Stimulated activated naive B cell treated with anti-CD40 and anti-IgM and Interleukin-4, amounts not matched to agents 10 μg/mL and 1 μg/mL and 100 μg/mL, for 72 hours (primary cell): ENCODE measurements at regions not wholly inside any gene's neighbourhood (a gene's known extent, or its start where the extent isn't known, plus 50 kb on each side); places are given as distances from the start of the nearest gene placed in this dataset.
"Not testable (repeated sequence)": the region's sequence is repeated elsewhere in the genome, so short reads cannot be mapped to it uniquely, and the experiment has no call there.

ENCODE experiments used
- ATAC-seq, 2 donors: fragments of 150-1000 bp; cut with Tn5 transposase; replicated peaks; 2 replicates each; pipeline ENCODE4 v1.10.0; 2021; ENCODE audit warnings: moderate library complexity in 1 of 2
- DNase-seq: peaks from one replicate; pipeline ENCODE4 v3.0.0; 2021
- H3K27ac Mint-ChIP-seq: one replicate; pipeline ENCODE4 v1.8.0; 2022; ENCODE audit warnings: mild to moderate bottlenecking, mixed read lengths
- H3K27me3 Mint-ChIP-seq, 2 donors: one replicate each; pipeline ENCODE4 v1.8.0; 2022; ENCODE audit warnings: mixed read lengths in 2 of 2
- H3K36me3 Mint-ChIP-seq, 2 donors: one replicate each; pipeline ENCODE4 v1.8.0; 2022; ENCODE audit warnings: mixed read lengths in 2 of 2, mild to moderate bottlenecking in 1 of 2
- H3K4me1 Mint-ChIP-seq, 2 donors: one replicate each; pipeline ENCODE4 v1.8.0; 2022; ENCODE audit warnings: mixed read lengths in 2 of 2, mild to moderate bottlenecking in 1 of 2
- H3K4me3 Mint-ChIP-seq, 2 donors: one replicate each; pipeline ENCODE4 v1.8.0; 2022; ENCODE audit warnings: mild to moderate bottlenecking in 2 of 2, mixed read lengths in 2 of 2, moderate library complexity in 1 of 2
- H3K9me3 Mint-ChIP-seq, 2 donors: one replicate each; pipeline ENCODE4 v1.8.0; 2022; ENCODE audit warnings: mixed read lengths in 2 of 2, mild to moderate bottlenecking in 1 of 2

GRCh38 chr2:144749188-144749587 is 229.3 kb upstream of the ZEB2 start:
- no peaks in the 10 kb centered on the region for H3K4me1 Mint-ChIP-seq
- peaks cover 10 to 16% of the 10 kb centered on the region in 2 donors for H3K36me3 Mint-ChIP-seq
- peaks cover 35 to 37% of the 10 kb centered on the region in 2 donors for H3K9me3 Mint-ChIP-seq
- peaks cover 0 to 6% of the 10 kb centered on the region in 2 donors for H3K27me3 Mint-ChIP-seq
- ATAC-seq (no peak), DNase-seq (no peak)
- H3K4me3 Mint-ChIP-seq = no peak overlapping the region
- H3K27ac Mint-ChIP-seq = no peak overlapping the region

GRCh38 chr2:144748443-144748842 is 228.5 kb upstream of the ZEB2 start:
- peaks cover 0 to 6% of the 10 kb centered on the region in 2 donors for H3K27me3 Mint-ChIP-seq
- no peak for ATAC-seq
- no peak overlapping the region for H3K27ac Mint-ChIP-seq
- no peak overlapping the region for H3K4me3 Mint-ChIP-seq
- peaks cover 10 to 16% of the 10 kb centered on the region in 2 donors for H3K36me3 Mint-ChIP-seq
- DNase-seq = no peak
- H3K9me3 Mint-ChIP-seq = peaks cover 35 to 37% of the 10 kb centered on the region in 2 donors
- no peaks in the 10 kb centered on the region for H3K4me1 Mint-ChIP-seq

DNA sequence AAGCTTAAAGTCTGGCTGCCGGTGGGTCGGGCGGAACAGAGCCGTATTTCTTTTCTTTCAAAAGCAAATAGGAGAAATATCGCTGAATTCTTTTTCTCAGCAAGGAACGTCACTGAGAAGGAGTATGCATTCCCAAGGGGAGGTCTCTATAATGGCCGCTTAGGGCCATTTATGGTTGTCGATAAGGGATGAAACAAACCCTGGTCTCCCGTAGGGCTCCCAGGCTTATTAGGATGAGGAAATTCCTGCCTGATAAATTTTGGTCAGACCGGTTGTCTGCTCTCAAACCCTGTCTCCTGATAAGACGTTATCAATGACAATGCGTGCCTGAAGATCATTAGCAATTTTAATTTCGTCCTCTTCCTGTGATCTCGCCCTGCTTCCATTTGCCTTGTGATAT is 227.7 kb upstream of the ZEB2 start:
- no peaks in the 10 kb centered on the region for H3K4me1 Mint-ChIP-seq
- H3K36me3 Mint-ChIP-seq = peaks cover 10 to 16% of the 10 kb centered on the region in 2 donors
- DNase-seq = no peak
- H3K27ac Mint-ChIP-seq = no peak overlapping the region
- no peak for ATAC-seq
- H3K27me3 Mint-ChIP-seq = peaks cover 0 to 6% of the 10 kb centered on the region in 2 donors
- peaks cover 35 to 37% of the 10 kb centered on the region in 2 donors for H3K9me3 Mint-ChIP-seq
- no peak overlapping the region for H3K4me3 Mint-ChIP-seq

GRCh38 chr2:144745424-144745823 is 225.5 kb upstream of the ZEB2 start:
- Mint-ChIP-seq H3K4me3 (no peak overlapping the region), H3K9me3 (peaks cover 27 to 28% of the 10 kb centered on the region in 2 donors), H3K27me3 (peaks cover 0 to 6% of the 10 kb centered on the region in 2 donors), H3K27ac (no peak overlapping the region), H3K4me1 (no peaks in the 10 kb centered on the region), H3K36me3 (peaks cover 7 to 11% of the 10 kb centered on the region in 2 donors)
- ATAC-seq (no peak), DNase-seq (no peak)

DNA sequence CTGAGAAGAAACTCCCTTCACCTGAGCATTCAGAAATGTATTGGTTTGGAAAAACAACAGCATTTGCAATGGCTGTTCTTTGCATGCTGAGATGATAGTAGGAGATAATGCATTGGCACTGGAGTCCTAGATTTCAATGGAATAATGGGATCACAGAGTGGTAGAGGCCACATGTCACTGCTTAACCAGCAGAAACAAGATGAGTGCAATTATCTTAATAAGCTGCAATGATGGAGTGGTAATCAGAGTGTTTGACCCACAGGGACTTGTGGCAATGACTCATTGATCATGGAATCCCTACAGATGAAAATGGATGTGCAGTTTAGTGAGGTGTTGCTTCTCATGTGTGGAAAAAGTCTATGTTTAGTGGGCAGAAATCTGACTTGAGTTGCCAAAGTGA is 218.8 kb upstream of the ZEB2 start:
- Mint-ChIP-seq H3K4me3 (no peak overlapping the region), H3K27ac (no peak overlapping the region), H3K27me3 (no peaks in the 10 kb centered on the region), H3K4me1 (no peaks in the 10 kb centered on the region), H3K9me3 (peaks cover 8 to 14% of the 10 kb centered on the region in 2 donors), H3K36me3 (peaks cover 5 to 6% of the 10 kb centered on the region in 2 donors)
- DNase-seq (no peak), ATAC-seq (no peak)

DNA sequence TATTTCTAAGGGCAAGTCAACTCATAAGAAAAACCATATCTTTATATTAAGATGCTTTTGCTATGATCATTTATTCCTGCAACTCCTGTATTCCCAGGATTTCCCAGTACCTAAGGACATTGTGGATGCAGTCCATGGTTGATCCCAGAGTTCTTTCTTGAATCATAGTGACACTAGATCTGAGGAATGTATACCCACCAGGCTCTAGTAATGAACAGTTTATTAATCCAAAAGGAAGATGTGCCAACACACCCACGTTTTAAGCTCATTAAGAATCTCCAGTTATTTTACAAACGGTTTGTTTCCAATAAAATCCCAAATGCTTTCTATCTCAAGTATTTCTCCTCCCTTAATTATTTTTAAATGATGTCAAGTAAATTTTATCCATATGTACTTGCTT is 210.8 kb upstream of the ZEB2 start:
- Mint-ChIP-seq H3K4me1 (no peaks in the 10 kb centered on the region), H3K27me3 (no peaks in the 10 kb centered on the region), H3K27ac (no peak overlapping the region), H3K4me3 (no peak overlapping the region), H3K36me3 (peaks cover 5 to 6% of the 10 kb centered on the region in 2 donors), H3K9me3 (peaks cover 8 to 14% of the 10 kb centered on the region in 2 donors)
- no peak for DNase-seq
- ATAC-seq = no peak

DNA sequence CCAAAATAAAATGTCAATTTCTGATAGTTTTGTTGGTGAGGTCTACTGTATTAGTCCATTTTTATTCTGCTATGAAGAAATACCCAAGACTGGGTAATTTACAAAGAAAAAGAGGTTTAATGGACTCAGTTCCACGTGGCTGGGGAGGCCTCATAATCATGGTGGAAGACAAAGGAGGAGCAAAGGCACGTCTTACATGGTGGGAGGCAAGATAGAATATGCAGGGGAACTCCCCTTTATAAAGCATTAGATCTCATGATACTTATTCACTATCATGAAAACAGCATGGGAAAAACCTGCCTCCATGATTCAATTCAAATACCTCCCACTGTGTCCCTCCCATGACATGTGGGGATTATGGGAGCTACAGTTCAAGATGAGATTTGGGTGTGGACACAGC is 204.5 kb upstream of the ZEB2 start:
- not testable (repeated sequence) for H3K36me3 Mint-ChIP-seq, H3K4me3 Mint-ChIP-seq, DNase-seq, ATAC-seq, H3K27ac Mint-ChIP-seq, H3K9me3 Mint-ChIP-seq, H3K4me1 Mint-ChIP-seq, H3K27me3 Mint-ChIP-seq

GRCh38 chr2:144718376-144718775 is 198.5 kb upstream of the ZEB2 start:
- no peak for DNase-seq
- Mint-ChIP-seq H3K4me3 (no peak overlapping the region), H3K4me1 (no peaks in the 10 kb centered on the region), H3K27ac (no peak overlapping the region), H3K9me3 (peaks cover 16% of the 10 kb centered on the region in 2 donors), H3K27me3 (no peaks in the 10 kb centered on the region), H3K36me3 (peaks cover 11 to 17% of the 10 kb centered on the region in 2 donors)
- ATAC-seq = no peak

- Mint-ChIP-seq H3K27ac (no peak overlapping the region), H3K9me3 (peaks cover 15 to 16% of the 10 kb centered on the region in 2 donors), H3K4me1 (no peaks in the 10 kb centered on the region), H3K36me3 (peaks cover 11 to 17% of the 10 kb centered on the region in 2 donors), H3K4me3 (no peak overlapping the region), H3K27me3 (no peaks in the 10 kb centered on the region)
- no peak for ATAC-seq
- DNase-seq = no peak
Measured at GRCh38 chr2:144715992-144716391, 196.1 kb upstream of the ZEB2 start.

GRCh38 chr2:144713410-144713809 is 193.5 kb upstream of the ZEB2 start:
- ATAC-seq (no peak), DNase-seq (no peak)
- H3K27ac Mint-ChIP-seq = no peak overlapping the region
- H3K9me3 Mint-ChIP-seq = peaks cover 12 to 13% of the 10 kb centered on the region in 2 donors
- peaks cover 11 to 17% of the 10 kb centered on the region in 2 donors for H3K36me3 Mint-ChIP-seq
- H3K4me1 Mint-ChIP-seq = no peaks in the 10 kb centered on the region
- H3K27me3 Mint-ChIP-seq = no peaks in the 10 kb centered on the region
- H3K4me3 Mint-ChIP-seq = no peak overlapping the region

GRCh38 chr2:144712550-144712940 is 192.6 kb upstream of the ZEB2 start:
- H3K36me3 Mint-ChIP-seq = peaks cover 4 to 8% of the 10 kb centered on the region in 2 donors
- no peaks in the 10 kb centered on the region for H3K4me1 Mint-ChIP-seq
- no peaks in the 10 kb centered on the region for H3K27me3 Mint-ChIP-seq
- peaks cover 4 to 6% of the 10 kb centered on the region in 2 donors for H3K9me3 Mint-ChIP-seq
- ATAC-seq = no peak
- no peak for DNase-seq
- no peak overlapping the region for H3K27ac Mint-ChIP-seq
- H3K4me3 Mint-ChIP-seq = no peak overlapping the region

- Mint-ChIP-seq H3K9me3 (peaks cover 0 to 4% of the 10 kb centered on the region in 2 donors), H3K4me1 (no peaks in the 10 kb centered on the region), H3K4me3 (no peak overlapping the region), H3K27ac (no peak overlapping the region), H3K36me3 (peaks cover 0 to 3% of the 10 kb centered on the region in 2 donors), H3K27me3 (no peaks in the 10 kb centered on the region)
- ATAC-seq (no peak), DNase-seq (no peak)
Measured at GRCh38 chr2:144711630-144712549, 192.0 kb upstream of the ZEB2 start.

GRCh38 chr2:144711084-144711483 is 191.2 kb upstream of the ZEB2 start:
- Mint-ChIP-seq H3K4me3 (no peak overlapping the region), H3K4me1 (no peaks in the 10 kb centered on the region), H3K27me3 (no peaks in the 10 kb centered on the region), H3K36me3 (no peaks in the 10 kb centered on the region), H3K9me3 (peaks cover 0 to 4% of the 10 kb centered on the region in 2 donors), H3K27ac (no peak overlapping the region)
- no peak for DNase-seq
- no peak for ATAC-seq

DNA sequence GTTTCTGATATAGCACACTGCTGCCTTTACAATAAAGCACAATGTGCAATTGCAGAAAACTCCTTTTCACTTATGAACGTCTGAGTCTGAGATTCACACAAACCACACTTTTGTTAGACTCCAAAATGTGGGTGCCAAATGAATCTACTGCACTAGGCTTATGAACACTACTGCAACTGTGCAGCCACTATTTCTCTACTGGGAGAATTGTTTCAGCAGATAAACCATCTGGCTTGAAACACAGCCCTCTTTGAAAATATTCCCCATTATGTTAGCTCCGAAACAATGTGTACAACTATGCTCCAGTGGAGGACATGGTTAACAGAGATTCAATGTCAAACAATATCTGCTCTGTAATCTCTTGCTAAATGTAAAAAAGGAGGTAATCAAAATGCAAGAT is 188.7 kb upstream of the ZEB2 start:
- DNase-seq = no peak
- Mint-ChIP-seq H3K27ac (no peak overlapping the region), H3K4me3 (no peak overlapping the region), H3K4me1 (peaks cover 14 to 19% of the 10 kb centered on the region in 2 donors), H3K9me3 (no peaks in the 10 kb centered on the region), H3K36me3 (no peaks in the 10 kb centered on the region), H3K27me3 (no peaks in the 10 kb centered on the region)
- ATAC-seq = no peak

GRCh38 chr2:144707736-144708326 is 187.9 kb upstream of the ZEB2 start:
- ATAC-seq = no peak
- no peak overlapping the region for H3K27ac Mint-ChIP-seq
- H3K27me3 Mint-ChIP-seq = no peaks in the 10 kb centered on the region
- no peak for DNase-seq
- no peak overlapping the region for H3K4me3 Mint-ChIP-seq
- no peaks in the 10 kb centered on the region for H3K9me3 Mint-ChIP-seq
- peaks cover 18 to 26% of the 10 kb centered on the region in 2 donors for H3K4me1 Mint-ChIP-seq
- H3K36me3 Mint-ChIP-seq = no peaks in the 10 kb centered on the region
